ENCODE measurements at regions not wholly inside any gene's neighbourhood (a gene's known extent, or its start where the extent isn't known, plus 50 kb on each side); places are given as distances from the start of the nearest gene placed in this dataset.
"Not testable (repeated sequence)": the region's sequence is repeated elsewhere in the genome, so short reads cannot be mapped to it uniquely, and the experiment has no call there.

DNA sequence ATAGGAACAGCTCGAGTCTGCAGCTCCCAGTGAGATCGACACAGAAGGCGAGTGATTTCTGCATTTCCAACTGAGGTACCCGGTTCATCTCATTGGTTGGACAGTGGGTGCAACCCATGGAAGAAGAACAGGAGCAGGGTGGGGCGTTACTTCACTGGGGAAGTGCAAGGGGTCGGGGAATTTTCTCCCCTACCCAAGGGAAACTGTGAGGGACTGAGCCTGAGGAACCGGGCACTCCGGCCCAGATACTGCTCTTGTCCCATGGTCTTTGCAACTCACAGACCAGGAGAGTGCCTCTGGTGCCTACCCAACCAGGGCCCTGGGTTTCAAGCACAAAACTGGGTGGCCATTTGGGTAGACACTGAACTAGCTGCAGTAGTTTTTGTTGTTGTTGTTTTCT, 307.1 kb downstream of the AMY1C start:
- Histone ChIP-seq H3K79me2 (ENCODE audit: insufficient read depth, low read length) (no peaks in the 10 kb centered on the region), H3K36me3 (replicated peaks in 1 of 2; ENCODE audit: control insufficient read depth in 1 of 2, insufficient read depth in 2 of 2, low read length in 2 of 2) (no peaks in the 10 kb centered on the region), H3K27ac (ENCODE audit: low read depth in 1 of 2, low read length in 2 of 2) (no peak overlapping the region), H3K4me1 (ENCODE audit: control insufficient read depth in 1 of 2, insufficient read depth in 2 of 2, low read length in 2 of 2) (no peaks in the 10 kb centered on the region), H3K4me2 (replicated peaks; ENCODE audit: extremely low read depth, low read length, poor library complexity, severe bottlenecking) (no peak overlapping the region), H4K20me1 (ENCODE audit: insufficient read depth, low read length) (no peaks in the 10 kb centered on the region), H3K9ac (ENCODE audit: insufficient read depth, low read length, poor library complexity, severe bottlenecking) (no peak overlapping the region), H3K27me3 (ENCODE audit: control insufficient read depth in 2 of 2, insufficient read depth in 2 of 2, low read length in 2 of 2) (no peaks in the 10 kb centered on the region), H3K4me3 (replicated peaks in 1 of 3; ENCODE audit: low read depth in 2 of 3, low read length in 3 of 3) (no peak overlapping the region), H2AFZ (ENCODE audit: insufficient read depth, low read depth, low read length, poor library complexity, severe bottlenecking) (no peak overlapping the region), H3K9me3 (replicated peaks in 1 of 2; ENCODE audit: control insufficient read depth in 1 of 2, insufficient read depth in 1 of 2, low read length in 2 of 2) (peaks cover 0 to 8% of the 10 kb centered on the region in 2 donors)
- WGBS (ENCODE audit: insufficient coverage), result 81% methylated on average over 5 of the region's 8 CpGs
- no peaks in the 10 kb centered on the region for H3K36me3 Mint-ChIP-seq
- TF ChIP-seq, protein P1, sequence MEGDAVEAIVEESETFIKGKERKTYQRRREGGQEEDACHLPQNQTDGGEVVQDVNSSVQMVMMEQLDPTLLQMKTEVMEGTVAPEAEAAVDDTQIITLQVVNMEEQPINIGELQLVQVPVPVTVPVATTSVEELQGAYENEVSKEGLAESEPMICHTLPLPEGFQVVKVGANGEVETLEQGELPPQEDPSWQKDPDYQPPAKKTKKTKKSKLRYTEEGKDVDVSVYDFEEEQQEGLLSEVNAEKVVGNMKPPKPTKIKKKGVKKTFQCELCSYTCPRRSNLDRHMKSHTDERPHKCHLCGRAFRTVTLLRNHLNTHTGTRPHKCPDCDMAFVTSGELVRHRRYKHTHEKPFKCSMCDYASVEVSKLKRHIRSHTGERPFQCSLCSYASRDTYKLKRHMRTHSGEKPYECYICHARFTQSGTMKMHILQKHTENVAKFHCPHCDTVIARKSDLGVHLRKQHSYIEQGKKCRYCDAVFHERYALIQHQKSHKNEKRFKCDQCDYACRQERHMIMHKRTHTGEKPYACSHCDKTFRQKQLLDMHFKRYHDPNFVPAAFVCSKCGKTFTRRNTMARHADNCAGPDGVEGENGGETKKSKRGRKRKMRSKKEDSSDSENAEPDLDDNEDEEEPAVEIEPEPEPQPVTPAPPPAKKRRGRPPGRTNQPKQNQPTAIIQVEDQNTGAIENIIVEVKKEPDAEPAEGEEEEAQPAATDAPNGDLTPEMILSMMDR (IDR thresholded peaks at IDR 0.05), result no peak
- H3K27ac Mint-ChIP-seq, result no peak overlapping the region
- H3K4me1 Mint-ChIP-seq, result no peaks in the 10 kb centered on the region
- H3K27me3 Mint-ChIP-seq (ENCODE audit: low read depth in 3 of 3), result no peaks in the 10 kb centered on the region
- H3K4me3 Mint-ChIP-seq, result no peak overlapping the region
- no peak for DNase-seq
- intact Hi-C loops (cut with micrococcal nuclease), result no loop called here
- H3K9me3 Mint-ChIP-seq, result peaks cover 0 to 8% (median 3%) of the 10 kb centered on the region in 7 donors

DNA sequence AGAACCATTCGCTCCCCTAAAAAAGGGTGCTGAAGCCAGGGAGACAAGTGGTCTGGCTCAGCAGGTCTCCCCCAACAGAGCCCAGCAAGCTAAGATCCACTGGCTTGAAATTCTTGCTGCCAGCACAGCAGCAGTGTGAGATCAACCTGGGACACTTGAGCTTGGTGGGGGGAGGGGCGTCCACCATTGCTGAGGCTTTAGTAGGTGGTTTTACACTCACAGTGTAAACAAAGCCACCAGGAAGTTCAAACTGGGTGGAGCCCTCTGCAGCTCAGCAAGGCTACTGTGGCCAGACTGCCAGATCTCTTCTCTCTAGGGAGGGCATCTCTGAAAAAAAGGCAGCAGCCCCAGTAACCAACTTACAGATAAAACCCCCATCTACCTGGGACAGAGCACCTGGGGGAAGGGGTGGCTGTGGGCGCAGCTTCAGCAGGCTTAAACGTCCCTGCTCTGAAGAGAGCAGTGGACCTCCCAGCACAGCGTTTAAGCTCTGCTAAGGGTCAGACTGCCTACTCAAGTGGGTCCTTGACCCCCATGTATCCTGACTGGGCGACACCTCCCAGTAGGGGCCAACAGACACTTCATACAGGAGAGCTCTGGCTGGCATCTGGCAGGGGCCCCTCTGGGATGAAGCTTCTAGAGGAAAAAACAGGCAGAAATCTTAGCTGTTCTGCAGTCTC, 307.7 kb downstream of the AMY1C start:
- H4K20me1 ChIP-seq (ENCODE audit: insufficient read depth, low read length); H3K4me2 ChIP-seq (replicated peaks; ENCODE audit: extremely low read depth, low read length, poor library complexity, severe bottlenecking); H3K27ac ChIP-seq (ENCODE audit: low read depth in 1 of 2, low read length in 2 of 2); H3K9ac ChIP-seq (ENCODE audit: insufficient read depth, low read length, poor library complexity, severe bottlenecking); H3K4me3 Mint-ChIP-seq; intact Hi-C loops (cut with micrococcal nuclease); H3K36me3 ChIP-seq (replicated peaks in 1 of 2; ENCODE audit: control insufficient read depth in 1 of 2, insufficient read depth in 2 of 2, low read length in 2 of 2); H3K9me3 Mint-ChIP-seq; H3K27me3 Mint-ChIP-seq (ENCODE audit: low read depth in 3 of 3); H3K4me3 ChIP-seq (replicated peaks in 1 of 3; ENCODE audit: low read depth in 2 of 3, low read length in 3 of 3); H3K4me1 ChIP-seq (ENCODE audit: control insufficient read depth in 1 of 2, insufficient read depth in 2 of 2, low read length in 2 of 2); H3K27me3 ChIP-seq (ENCODE audit: control insufficient read depth in 2 of 2, insufficient read depth in 2 of 2, low read length in 2 of 2); H3K36me3 Mint-ChIP-seq; H3K27ac Mint-ChIP-seq; H3K79me2 ChIP-seq (ENCODE audit: insufficient read depth, low read length); H3K4me1 Mint-ChIP-seq; DNase-seq; H3K9me3 ChIP-seq (replicated peaks in 1 of 2; ENCODE audit: control insufficient read depth in 1 of 2, insufficient read depth in 1 of 2, low read length in 2 of 2); H2AFZ ChIP-seq (ENCODE audit: insufficient read depth, low read depth, low read length, poor library complexity, severe bottlenecking): not testable (repeated sequence)
- 96% methylated on average over 4 of the region's 6 CpGs for WGBS (ENCODE audit: insufficient coverage)

DNA sequence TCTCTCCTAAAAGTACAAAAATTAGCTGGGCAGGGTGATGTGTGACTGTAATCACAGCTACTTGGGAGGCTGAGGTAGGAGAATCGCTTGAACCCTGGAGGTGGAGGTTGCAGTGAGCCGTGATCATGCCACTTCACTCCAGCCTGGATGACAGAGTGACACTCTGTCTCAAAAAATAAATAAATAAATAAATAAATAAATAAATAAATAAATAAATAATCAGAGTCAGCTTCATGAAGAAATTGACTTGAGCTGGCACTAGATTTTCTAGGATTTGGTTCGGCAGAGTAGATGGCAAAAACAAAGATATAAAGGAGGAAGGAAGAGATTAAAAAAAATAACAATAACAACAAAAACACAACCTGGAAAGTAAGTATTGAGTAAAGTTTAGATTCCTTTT, 311.9 kb downstream of the AMY1C start:
- H3K9me3 ChIP-seq (replicated peaks in 1 of 2; ENCODE audit: control insufficient read depth in 1 of 2, insufficient read depth in 1 of 2, low read length in 2 of 2); intact Hi-C loops (cut with micrococcal nuclease); H3K4me3 ChIP-seq (replicated peaks in 1 of 3; ENCODE audit: low read depth in 2 of 3, low read length in 3 of 3); H3K36me3 Mint-ChIP-seq; H3K9ac ChIP-seq (ENCODE audit: insufficient read depth, low read length, poor library complexity, severe bottlenecking); H3K27me3 ChIP-seq (ENCODE audit: control insufficient read depth in 2 of 2, insufficient read depth in 2 of 2, low read length in 2 of 2); H3K4me3 Mint-ChIP-seq; H3K4me1 Mint-ChIP-seq; H2AFZ ChIP-seq (ENCODE audit: insufficient read depth, low read depth, low read length, poor library complexity, severe bottlenecking); H3K79me2 ChIP-seq (ENCODE audit: insufficient read depth, low read length); H3K9me3 Mint-ChIP-seq; H3K27ac Mint-ChIP-seq; H3K4me1 ChIP-seq (ENCODE audit: control insufficient read depth in 1 of 2, insufficient read depth in 2 of 2, low read length in 2 of 2); H3K27ac ChIP-seq (ENCODE audit: low read depth in 1 of 2, low read length in 2 of 2); H3K36me3 ChIP-seq (replicated peaks in 1 of 2; ENCODE audit: control insufficient read depth in 1 of 2, insufficient read depth in 2 of 2, low read length in 2 of 2); DNase-seq; H3K27me3 Mint-ChIP-seq (ENCODE audit: low read depth in 3 of 3); H4K20me1 ChIP-seq (ENCODE audit: insufficient read depth, low read length); H3K4me2 ChIP-seq (replicated peaks; ENCODE audit: extremely low read depth, low read length, poor library complexity, severe bottlenecking): not testable (repeated sequence)
- no CpG with 5 or more reads among the region's 3 CpGs for WGBS (ENCODE audit: insufficient coverage)
